Kidney glomerular epithelial cell (primary cell): ENCODE measurements at regions not wholly inside any gene's neighbourhood (a gene's known extent, or its start where the extent isn't known, plus 50 kb on each side); places are given as distances from the start of the nearest gene placed in this dataset.
"Not testable (repeated sequence)": the region's sequence is repeated elsewhere in the genome, so short reads cannot be mapped to it uniquely, and the experiment has no call there.

Experiments used
- DNase-seq: peaks from one replicate; lab custom pipeline; 2025; lab: John Stamatoyannopoulos, UW

DNA sequence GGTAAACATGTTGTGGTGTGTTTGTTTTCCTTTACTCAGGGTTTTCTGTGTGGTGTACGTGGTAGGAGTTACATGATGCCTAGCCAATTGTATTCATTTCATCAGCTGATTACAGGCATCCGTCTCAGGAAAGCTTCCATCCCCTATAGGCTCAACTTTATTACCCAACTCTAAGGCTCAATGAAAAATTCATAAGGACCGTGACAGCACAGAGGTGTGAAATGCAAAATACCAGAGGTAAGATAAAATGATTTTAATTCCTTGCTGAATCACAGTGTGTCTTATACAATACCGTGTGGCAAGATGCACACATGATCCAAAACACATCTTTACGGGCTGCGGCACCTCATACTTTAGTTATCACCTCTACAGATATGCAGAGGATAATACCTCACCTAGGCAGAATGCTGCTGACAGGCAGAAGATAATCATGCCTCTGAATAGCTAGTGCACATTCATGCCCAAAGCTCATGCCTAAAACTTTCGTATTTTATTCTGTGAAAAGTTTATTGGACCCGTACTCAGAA is 87.2 kb upstream of the DIO2 start:
- no peak for DNase-seq

DNA sequence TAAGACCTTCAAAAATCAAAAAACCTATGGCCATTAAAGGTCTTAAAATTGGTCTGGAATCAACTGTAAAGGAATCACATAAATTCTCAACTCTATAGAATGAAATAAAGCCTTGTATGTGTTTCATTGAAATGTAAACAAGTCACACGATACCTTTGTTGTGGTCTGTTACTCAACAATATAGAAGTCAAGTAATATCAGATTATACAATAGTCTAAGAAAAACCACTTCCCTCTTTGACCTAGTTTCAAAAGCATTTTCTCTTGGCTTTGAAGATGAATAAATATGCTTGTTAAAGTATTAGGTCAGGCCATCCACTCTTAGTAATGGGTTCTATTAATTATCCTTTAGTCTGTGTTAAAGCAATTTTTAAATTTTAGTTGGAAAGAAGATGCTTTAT is 79.8 kb upstream of the DIO2 start:
- no peak for DNase-seq

DNA sequence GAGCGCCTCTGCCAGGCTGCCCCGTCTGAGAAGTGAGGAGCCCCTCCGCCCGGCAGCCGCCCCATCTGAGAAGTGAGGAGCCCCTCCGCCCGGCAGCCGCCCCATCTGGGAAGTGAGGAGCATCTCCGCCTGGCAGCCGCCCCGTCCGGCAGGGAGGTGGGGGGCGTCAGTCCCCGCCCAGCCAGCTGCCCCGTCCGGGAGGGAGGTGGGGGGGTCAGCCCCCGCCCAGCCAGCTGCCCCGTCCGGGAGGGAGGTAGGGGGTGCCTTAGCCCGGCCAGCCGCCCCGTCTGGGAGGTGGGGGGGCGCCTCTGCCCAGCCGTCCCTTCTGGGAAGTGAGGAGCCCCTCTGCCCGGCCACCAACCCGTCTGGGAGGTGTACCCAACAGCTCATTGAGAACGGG is 75.4 kb upstream of the DIO2 start:
- not testable (repeated sequence) for DNase-seq

DNA sequence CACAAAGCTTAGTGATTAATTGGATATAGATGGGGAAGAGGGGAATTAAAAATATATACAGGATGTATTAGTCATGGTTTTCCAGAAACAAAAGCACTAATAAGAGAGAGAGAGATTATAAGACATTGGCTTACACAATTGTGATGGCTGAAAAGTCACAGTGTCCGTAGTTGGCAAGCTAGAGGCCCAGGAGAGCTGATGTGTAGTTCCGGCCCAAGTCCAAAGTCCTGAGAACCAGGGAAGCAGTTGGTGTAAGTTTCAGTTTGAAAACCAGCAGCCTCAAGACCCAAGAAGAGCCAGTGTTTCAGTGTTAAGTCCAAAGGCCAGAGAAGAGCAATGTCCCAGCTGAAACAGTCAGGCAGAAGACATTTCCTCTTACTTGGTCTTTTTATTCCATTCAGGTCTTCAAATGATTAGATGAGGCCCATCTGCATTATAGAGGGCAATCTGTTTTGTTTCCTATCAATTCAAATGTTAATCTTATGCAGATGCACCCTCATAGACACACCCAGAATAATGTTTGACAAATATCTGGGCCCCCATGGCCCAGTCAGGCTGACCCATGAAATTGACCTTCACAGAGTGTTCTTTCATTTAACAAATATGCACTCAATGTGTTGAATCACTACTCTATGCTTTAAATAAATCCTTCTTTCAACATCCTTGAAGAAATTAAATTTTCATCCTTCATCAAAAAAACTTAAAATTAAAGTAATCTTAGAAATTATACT is 67.2 kb upstream of the DIO2 start:
- DNase-seq: no peak

DNA sequence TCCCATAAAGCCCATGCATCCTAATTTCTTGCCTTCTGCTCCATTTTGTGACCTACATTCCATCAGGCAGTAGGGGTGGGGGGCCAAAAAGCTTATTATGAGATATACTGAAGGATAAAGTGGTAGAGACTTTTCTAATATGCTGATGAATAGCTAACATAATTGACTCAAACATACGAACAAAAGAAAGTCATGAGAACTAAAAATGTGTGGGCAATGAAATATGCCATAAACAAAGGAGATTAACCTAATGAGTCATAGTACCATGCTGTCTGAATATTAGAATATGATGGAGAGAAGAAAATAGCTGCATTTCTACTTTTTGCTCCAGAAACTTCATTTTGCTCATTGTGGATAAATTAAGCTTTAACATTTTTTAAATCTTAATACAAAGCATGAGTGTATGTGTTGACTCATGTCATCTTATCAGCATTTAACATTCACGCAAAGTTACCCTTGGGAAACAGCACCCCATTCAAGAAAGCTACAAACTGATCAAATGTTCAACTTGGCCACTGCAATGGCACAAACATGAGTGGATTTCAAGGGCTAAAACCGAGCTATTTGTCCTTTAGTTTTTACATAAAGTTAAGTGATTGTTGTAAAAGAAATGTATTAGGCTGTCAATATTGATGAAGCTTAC is 64.0 kb upstream of the DIO2 start:
- DNase-seq: no peak

DNA sequence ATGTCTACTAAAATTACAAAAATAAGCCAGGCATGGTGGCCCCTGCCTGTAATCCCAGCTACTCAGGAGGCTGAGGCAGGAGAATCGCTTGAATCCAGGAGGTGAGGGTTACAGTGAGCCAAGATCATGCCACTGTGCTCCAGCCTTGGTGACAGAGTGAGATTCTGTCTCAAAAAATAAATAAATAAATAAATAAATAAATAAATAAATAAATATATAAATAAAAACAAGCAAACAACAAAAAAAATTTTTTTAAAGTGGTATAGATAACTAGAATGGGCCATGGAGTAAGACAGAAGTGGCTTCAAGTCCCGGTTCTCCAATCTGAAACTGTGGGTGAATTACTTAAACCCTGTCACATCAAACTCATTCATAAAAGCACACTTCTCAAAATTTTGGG is 63.0 kb upstream of the DIO2 start:
- not testable (repeated sequence) for DNase-seq

DNA sequence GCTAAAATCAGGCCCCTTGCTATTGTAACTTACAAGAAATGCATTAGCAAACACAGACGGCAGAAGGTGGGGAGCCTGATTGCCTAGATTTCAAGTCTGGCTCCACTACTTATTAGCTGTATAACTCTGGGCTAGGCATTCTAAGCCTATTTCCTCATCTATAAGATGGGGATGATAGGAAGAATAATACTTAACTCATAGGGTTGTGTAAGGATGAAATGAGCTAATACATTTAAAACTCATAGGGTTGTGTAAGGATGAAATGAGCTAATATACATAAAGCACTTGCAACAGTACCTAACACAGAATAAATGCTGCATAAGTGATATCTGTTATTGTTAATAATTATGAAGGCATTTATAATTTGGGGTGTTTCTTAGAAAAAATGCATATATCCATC is 60.1 kb upstream of the DIO2 start:
- DNase-seq: no peak

DNA sequence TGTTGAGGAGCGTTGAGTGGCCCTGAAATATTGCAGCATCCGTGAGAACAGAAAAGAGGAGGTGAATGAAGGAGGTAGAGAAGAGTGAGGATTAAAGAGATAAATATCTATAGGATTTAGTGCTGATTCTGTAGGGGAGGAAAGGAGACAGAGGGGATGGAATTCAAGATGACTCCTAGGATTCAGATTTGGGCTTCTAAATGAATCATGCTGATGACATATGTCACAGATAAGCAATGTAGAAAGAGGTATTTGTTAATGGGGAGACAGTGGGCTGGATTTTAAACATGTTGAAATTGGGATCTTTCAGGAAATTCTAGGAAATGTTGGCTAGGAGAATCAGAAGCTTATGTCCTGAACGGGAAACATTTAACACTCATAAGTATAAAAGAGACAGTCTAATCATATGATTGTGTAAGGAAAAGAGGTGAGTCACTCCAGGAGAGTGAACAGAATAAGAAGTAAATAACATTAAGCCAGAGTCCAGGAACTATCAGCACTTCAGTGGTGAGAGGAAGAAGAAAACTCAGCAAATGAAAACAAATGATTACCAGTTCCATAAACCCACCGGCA is 58.1 kb upstream of the DIO2 start:
- DNase-seq: no peak

DNA sequence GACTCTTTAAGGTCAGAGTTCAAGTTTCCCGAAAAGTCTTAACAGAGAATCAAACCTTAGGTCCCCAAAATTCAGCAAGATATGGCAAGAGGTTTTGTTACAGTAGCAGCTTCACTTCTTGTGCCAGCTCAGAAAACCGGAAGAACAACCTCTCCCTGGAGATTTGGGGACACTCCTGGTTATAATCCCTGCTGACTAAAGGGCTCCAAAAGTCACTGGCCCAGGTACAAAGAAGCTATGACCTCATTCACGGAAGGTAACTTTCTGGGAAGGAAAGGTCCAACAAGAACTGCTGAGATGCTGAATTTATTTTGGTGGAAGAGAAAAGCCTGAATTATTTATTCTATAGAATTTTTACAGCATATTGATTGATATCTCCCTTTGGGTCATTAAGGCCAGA is 55.6 kb upstream of the DIO2 start:
- DNase-seq: no peak

DNA sequence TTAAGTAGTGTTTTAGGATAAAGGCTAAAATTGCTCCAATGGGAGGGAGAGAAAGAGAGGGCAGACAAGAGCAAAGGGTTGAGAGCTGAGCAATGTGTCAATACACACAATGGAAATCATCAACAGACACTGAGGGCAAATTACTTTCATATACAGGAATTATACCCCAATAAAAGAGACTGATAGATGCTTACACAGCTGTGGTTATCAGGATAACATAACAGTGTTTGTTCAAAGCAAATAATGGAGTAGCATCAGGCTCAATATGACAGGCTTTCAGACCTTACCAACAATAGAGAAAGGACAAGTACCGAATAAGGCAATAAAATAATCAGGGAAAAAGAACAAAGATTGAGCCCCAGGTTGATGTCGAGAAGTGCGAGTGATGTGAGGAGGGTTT is 53.4 kb upstream of the DIO2 start:
- no peak for DNase-seq
